ENCODE measurements at regions not wholly inside any gene's neighbourhood (a gene's known extent, or its start where the extent isn't known, plus 50 kb on each side); places are given as distances from the start of the nearest gene placed in this dataset.

DNA sequence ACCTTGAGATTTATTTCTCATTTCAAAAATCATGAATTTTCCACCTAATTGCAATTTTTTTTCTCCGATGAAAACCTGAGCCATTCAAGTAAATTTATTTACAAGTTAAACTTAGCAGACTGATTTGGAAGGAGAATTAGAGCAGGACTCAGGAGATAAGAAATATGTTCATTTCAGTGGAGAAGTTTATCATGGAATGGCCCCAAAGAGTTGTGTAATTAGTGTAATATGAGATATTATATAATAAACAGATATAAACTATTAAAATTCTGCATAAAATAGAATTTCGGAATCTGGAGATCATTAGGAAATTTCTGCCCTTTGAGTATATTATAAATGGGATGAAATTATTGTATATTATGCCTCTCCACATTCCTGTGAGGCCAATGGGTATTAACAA, 596.8 kb downstream of the QKI start:
- H3K9me3 Mint-ChIP-seq (ENCODE audit: unreplicated experiment) = no peaks in the 10 kb centered on the region
- no peak for DNase-seq (ENCODE audit: low spot score)
- H3K27ac Mint-ChIP-seq (ENCODE audit: unreplicated experiment) = no peak overlapping the region
- H3K36me3 Mint-ChIP-seq (ENCODE audit: low read depth, unreplicated experiment) = no peaks in the 10 kb centered on the region
- TF ChIP-seq, protein P1, sequence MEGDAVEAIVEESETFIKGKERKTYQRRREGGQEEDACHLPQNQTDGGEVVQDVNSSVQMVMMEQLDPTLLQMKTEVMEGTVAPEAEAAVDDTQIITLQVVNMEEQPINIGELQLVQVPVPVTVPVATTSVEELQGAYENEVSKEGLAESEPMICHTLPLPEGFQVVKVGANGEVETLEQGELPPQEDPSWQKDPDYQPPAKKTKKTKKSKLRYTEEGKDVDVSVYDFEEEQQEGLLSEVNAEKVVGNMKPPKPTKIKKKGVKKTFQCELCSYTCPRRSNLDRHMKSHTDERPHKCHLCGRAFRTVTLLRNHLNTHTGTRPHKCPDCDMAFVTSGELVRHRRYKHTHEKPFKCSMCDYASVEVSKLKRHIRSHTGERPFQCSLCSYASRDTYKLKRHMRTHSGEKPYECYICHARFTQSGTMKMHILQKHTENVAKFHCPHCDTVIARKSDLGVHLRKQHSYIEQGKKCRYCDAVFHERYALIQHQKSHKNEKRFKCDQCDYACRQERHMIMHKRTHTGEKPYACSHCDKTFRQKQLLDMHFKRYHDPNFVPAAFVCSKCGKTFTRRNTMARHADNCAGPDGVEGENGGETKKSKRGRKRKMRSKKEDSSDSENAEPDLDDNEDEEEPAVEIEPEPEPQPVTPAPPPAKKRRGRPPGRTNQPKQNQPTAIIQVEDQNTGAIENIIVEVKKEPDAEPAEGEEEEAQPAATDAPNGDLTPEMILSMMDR (IDR thresholded peaks at IDR 0.05; ENCODE audit: unreplicated experiment) = no peak
- H3K4me1 Mint-ChIP-seq (ENCODE audit: unreplicated experiment) = peaks cover 6% of the 10 kb centered on the region
- peaks cover 2% of the 10 kb centered on the region for H3K27me3 Mint-ChIP-seq (ENCODE audit: unreplicated experiment)
- H3K4me3 Mint-ChIP-seq (ENCODE audit: unreplicated experiment) = no peak overlapping the region

DNA sequence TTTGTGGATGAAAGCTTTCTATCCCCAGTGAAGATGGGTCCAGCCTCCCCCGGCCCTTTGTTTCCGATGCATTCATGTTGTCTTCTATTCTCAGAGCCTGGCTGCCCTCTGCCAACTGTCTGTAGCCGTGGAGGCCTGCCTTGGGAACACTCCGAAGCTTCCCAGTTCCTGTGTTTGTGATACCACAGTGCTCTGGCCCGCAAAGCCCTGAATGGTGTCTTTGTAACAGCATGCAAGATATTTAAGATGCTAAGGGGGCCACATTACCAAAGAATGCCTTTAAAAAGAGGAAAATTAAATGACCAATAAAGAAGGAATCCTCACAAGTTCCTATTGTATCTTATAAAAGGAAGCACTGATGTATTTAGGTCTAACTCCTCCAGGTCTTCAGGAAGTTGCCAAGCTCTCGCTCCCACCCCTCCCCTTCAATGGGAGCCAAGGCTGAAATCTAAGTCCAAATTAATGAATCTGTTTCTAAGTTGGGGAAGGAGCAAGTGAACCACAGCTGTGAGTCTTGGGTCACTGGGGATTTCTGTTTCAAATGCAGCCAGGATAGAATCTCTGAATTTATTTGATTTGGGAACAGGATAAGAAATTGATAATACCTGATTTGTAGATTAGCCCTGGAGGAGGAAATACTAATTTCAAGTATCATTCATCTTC, 596.1 kb downstream of the QKI start:
- H3K4me1 Mint-ChIP-seq (ENCODE audit: unreplicated experiment) = peaks cover 6% of the 10 kb centered on the region
- H3K27ac Mint-ChIP-seq (ENCODE audit: unreplicated experiment) = no peak overlapping the region
- peaks cover 2% of the 10 kb centered on the region for H3K27me3 Mint-ChIP-seq (ENCODE audit: unreplicated experiment)
- no peak overlapping the region for H3K4me3 Mint-ChIP-seq (ENCODE audit: unreplicated experiment)
- no peaks in the 10 kb centered on the region for H3K36me3 Mint-ChIP-seq (ENCODE audit: low read depth, unreplicated experiment)
- TF ChIP-seq, protein P1 (IDR thresholded peaks at IDR 0.05; ENCODE audit: unreplicated experiment) = no peak
- no peak for DNase-seq (ENCODE audit: low spot score)
- no peaks in the 10 kb centered on the region for H3K9me3 Mint-ChIP-seq (ENCODE audit: unreplicated experiment)

DNA sequence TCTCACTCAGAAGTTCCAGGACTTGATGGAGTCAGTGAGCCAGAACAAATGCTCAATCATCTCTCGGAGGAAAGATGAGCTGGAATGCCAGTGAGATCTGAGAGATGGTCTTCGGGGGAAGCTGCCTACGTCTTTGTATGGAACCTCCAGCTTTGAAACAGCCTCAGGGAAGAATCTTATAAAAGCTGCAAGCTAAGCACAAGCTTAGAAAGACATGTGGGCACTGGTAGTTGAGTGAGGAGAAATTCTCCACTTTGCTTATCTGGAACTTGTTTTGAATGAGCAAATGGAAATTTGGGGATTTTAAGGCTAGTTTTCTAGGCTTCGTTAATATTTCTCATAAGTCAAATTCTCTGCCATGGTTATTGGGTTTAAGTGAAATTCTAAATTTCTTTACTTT, 594.4 kb downstream of the QKI start:
- Mint-ChIP-seq H3K36me3 (ENCODE audit: low read depth, unreplicated experiment) (no peaks in the 10 kb centered on the region), H3K27ac (ENCODE audit: unreplicated experiment) (no peak overlapping the region), H3K27me3 (ENCODE audit: unreplicated experiment) (peaks cover 2% of the 10 kb centered on the region), H3K9me3 (ENCODE audit: unreplicated experiment) (no peaks in the 10 kb centered on the region), H3K4me3 (ENCODE audit: unreplicated experiment) (no peak overlapping the region), H3K4me1 (ENCODE audit: unreplicated experiment) (peaks cover 6% of the 10 kb centered on the region)
- TF ChIP-seq, protein P1 (IDR thresholded peaks at IDR 0.05; ENCODE audit: unreplicated experiment) = no peak
- no peak for DNase-seq (ENCODE audit: low spot score)

DNA sequence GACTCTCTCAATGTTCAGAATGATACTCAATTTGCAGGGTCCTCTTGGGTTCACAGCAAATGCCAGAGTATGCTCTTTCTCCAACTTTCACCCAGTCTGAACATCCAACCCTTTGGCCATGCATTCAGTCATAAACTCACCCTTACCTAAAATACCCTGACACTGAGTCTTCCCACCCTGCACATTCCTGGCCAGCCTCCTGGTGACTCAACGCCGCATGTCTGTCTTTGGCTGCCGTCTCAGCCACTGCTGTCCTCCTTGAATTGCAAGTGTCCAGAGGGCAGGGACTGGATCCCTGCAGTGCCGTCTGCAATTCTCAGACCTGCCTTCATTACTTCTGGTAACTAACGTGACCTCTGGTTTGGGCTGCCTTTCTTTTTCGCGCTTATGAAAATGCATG, 593.4 kb downstream of the QKI start:
- H3K4me3 Mint-ChIP-seq (ENCODE audit: unreplicated experiment) = no peak overlapping the region
- H3K9me3 Mint-ChIP-seq (ENCODE audit: unreplicated experiment) = no peaks in the 10 kb centered on the region
- H3K4me1 Mint-ChIP-seq (ENCODE audit: unreplicated experiment) = peaks cover 11% of the 10 kb centered on the region
- peaks cover 2% of the 10 kb centered on the region for H3K27me3 Mint-ChIP-seq (ENCODE audit: unreplicated experiment)
- no peak overlapping the region for H3K27ac Mint-ChIP-seq (ENCODE audit: unreplicated experiment)
- TF ChIP-seq, protein P1 (IDR thresholded peaks at IDR 0.05; ENCODE audit: unreplicated experiment) = no peak
- no peaks in the 10 kb centered on the region for H3K36me3 Mint-ChIP-seq (ENCODE audit: low read depth, unreplicated experiment)
- no peak for DNase-seq (ENCODE audit: low spot score)

DNA sequence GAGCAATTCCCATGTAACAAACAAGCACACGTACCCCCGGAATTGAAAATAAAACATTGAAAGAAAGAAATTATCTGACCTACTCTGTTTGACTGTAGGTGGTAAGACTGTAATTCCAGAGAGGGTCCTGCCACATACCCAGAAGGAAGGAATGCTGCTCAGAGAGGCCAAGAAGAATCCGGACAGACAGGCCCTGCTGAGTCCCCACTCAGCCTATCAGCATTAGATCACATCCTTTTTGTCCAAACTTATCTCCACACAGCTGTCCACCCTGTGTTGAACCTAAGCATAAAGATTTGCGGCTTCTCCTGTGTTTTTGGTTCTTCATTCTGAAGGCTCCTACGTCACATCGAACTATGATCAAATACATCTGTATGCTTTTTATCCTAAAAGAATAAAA, 591.9 kb downstream of the QKI start:
- no peak overlapping the region for H3K27ac Mint-ChIP-seq (ENCODE audit: unreplicated experiment)
- TF ChIP-seq, protein P1 (IDR thresholded peaks at IDR 0.05; ENCODE audit: unreplicated experiment) = no peak
- H3K4me3 Mint-ChIP-seq (ENCODE audit: unreplicated experiment) = no peak overlapping the region

More for the DNA sequence above, 591.9 kb downstream of the QKI start:
- peaks cover 2% of the 10 kb centered on the region for H3K27me3 Mint-ChIP-seq (ENCODE audit: unreplicated experiment)
- peaks cover 15% of the 10 kb centered on the region for H3K4me1 Mint-ChIP-seq (ENCODE audit: unreplicated experiment)
- no peak for DNase-seq (ENCODE audit: low spot score)
- H3K36me3 Mint-ChIP-seq (ENCODE audit: low read depth, unreplicated experiment) = no peaks in the 10 kb centered on the region
- H3K9me3 Mint-ChIP-seq (ENCODE audit: unreplicated experiment) = no peaks in the 10 kb centered on the region
